ENCODE measurements at regions not wholly inside any gene's neighbourhood (a gene's known extent, or its start where the extent isn't known, plus 50 kb on each side); places are given as distances from the start of the nearest gene placed in this dataset.

DNA sequence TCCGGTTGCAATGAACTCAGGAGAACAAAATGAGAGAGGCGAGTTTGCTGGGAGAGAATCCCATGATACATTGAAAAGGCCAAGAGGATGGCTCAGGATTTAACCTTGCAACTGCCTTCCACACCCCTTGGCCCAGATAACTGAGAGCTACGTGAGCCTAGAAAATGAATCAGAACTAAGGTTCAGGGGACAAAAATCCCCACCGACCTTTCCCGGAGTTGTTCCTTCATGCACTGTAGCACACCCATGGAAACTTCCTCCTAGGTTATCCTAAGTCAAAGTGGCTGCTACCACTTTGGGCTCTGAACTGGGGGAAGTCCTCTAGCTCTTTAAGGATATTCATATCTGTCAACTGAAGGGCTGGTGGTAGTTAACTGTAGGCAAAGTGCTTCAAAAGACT, 58.3 kb upstream of the SLC4A7 start:
- TF ChIP-seq, protein P1, sequence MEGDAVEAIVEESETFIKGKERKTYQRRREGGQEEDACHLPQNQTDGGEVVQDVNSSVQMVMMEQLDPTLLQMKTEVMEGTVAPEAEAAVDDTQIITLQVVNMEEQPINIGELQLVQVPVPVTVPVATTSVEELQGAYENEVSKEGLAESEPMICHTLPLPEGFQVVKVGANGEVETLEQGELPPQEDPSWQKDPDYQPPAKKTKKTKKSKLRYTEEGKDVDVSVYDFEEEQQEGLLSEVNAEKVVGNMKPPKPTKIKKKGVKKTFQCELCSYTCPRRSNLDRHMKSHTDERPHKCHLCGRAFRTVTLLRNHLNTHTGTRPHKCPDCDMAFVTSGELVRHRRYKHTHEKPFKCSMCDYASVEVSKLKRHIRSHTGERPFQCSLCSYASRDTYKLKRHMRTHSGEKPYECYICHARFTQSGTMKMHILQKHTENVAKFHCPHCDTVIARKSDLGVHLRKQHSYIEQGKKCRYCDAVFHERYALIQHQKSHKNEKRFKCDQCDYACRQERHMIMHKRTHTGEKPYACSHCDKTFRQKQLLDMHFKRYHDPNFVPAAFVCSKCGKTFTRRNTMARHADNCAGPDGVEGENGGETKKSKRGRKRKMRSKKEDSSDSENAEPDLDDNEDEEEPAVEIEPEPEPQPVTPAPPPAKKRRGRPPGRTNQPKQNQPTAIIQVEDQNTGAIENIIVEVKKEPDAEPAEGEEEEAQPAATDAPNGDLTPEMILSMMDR (IDR thresholded peaks at IDR 0.05; ENCODE audit: insufficient read depth, low read length, poor library complexity, severe bottlenecking) = no peak
- TF ChIP-seq EZH2phosphoT487 (conservative IDR thresholded peaks at IDR 0.05; ENCODE audit: low read length) = no peak

All from SU-DHL-6 (cell line).